ENCODE measurements at regions not wholly inside any gene's neighbourhood (a gene's known extent, or its start where the extent isn't known, plus 50 kb on each side); places are given as distances from the start of the nearest gene placed in this dataset.
"Not testable (repeated sequence)": the region's sequence is repeated elsewhere in the genome, so short reads cannot be mapped to it uniquely, and the experiment has no call there.

DNA sequence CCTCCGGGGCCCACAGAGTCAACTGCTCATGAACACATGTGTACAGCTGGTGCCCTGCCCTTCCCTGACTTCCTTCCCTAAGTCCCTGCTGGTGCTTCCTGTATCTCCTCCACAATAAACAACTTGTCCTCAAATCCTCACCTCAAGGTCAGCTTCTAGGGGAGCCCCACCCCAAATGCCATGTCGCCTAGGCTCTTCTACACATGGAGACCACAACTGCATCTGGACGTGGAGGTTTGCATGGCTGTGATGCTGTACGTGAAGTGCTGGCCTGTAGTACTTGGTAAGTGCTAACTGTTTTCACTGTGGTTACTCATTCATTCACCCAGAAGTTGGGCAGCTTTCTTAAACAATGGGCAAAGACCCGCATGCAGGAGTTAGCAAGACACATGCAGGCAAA is 359.5 kb downstream of the SHANK2 start:
- no peak for DNase-seq (ENCODE audit: low read depth in 2 of 2)

DNA sequence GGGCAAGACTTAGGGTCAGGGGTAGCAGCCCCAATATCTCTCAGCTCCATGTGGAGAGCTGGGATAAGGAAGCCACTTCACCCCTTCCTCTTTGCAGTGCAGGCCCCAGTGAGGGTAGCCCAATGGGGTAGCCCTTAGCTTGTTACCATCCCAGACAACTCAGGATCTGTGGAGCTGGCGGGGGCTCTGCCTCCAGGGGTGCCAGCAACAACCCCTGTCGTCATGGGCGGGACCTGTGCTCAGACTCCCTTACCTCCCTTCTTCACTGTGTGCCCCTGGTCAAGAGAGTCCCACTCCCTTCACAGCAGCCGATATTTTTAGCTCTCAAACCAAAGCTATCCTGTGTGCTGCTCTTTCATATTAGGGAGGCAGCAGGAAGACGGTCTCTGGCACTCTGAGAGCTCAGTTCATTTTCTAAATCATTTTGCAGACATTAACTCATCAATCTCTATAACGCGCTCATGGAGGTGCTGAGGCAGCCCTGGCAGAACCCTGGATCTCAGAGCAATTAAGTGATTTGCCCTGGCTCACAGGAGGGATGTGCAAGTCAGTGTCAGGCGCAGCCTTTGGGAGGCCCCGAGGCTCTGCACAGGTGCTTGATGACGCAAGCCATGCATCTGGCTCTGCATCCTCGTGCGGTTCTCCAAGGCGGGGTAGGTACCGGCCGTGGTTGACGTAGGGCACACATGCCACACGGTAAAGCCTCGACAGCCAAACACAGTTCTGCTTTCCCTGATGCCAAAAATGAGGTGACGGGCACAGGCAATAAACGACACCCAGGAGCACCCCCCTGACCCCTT is 357.6 kb downstream of the SHANK2 start:
- DNase-seq (ENCODE audit: low read depth in 2 of 2) = no peak

DNA sequence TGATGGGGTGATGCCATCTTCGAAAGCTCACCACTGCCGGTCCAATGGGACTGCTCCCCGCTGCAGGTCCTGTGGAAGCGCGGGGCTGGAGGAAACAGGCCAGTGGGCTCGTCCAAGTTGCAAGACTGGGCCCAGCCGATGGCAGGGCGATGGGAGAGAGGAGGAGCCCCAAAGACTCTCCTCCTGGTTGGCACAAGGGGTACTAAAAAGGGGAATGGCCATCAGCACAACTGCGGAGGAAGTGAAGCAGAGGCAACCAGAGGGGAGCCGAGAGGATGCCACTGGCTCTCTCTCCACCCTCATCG is 357.1 kb downstream of the SHANK2 start:
- no peak for DNase-seq (ENCODE audit: low read depth in 2 of 2)

DNA sequence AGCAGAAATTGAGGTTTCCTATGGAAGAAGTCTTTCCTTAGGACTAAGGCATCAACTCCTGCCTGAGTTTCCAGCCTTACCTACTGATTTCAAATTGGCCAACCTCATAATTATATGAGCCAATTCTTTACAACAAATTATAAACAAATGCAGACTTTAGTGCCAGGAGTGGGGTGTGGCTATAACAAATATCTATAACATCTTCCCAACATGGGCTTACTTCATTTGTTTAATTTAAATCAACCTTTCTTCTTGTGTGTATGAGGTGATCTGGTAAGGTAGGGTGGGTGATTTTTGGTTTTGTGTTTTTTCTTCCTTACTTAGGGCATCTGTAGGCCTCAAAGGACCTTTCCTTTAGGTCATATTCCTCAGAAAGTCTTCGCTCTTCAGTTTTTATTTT is 354.9 kb downstream of the SHANK2 start:
- DNase-seq (ENCODE audit: low read depth in 2 of 2) = no peak

DNA sequence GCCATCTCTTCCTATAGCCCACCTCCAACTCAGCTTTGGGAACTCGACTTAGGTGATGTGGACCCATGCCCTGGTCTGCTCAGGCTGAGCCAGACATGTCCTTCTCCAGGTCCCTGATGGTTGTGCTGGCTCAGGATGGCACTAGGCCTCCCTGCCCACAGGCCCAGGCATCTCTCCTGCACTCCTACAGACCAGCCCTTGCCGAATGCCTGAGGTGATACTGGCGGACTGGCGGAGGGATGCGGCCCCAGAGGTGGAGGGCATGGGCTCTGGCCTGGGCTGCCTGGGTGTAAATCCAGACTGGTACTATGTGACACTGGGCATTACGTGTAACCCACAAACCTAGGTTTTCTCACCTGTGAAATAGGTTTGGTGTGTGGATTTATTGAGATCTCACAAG is 352.8 kb downstream of the SHANK2 start:
- DNase-seq (ENCODE audit: low read depth in 2 of 2) = no peak

DNA sequence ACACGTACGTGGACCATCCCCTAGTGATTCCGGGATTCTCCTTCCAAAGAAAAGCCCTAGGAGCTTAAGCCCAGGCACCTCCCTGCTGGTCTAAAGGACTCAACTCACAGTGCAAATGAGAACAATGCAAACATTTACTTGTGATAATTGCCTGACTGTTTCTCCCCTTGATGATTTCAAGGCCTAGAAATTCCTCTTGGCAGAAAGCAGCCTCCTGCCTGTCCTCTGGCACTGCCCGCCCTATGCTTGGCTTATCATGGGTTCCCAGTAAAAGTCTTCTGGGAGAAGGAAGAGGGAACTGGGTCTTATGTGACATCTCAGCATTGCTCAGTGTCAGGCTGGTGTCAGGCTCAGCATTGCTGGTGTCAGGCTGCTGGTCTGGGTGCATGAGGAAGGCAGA is 351.8 kb downstream of the SHANK2 start:
- no peak for DNase-seq (ENCODE audit: low read depth in 2 of 2)

DNA sequence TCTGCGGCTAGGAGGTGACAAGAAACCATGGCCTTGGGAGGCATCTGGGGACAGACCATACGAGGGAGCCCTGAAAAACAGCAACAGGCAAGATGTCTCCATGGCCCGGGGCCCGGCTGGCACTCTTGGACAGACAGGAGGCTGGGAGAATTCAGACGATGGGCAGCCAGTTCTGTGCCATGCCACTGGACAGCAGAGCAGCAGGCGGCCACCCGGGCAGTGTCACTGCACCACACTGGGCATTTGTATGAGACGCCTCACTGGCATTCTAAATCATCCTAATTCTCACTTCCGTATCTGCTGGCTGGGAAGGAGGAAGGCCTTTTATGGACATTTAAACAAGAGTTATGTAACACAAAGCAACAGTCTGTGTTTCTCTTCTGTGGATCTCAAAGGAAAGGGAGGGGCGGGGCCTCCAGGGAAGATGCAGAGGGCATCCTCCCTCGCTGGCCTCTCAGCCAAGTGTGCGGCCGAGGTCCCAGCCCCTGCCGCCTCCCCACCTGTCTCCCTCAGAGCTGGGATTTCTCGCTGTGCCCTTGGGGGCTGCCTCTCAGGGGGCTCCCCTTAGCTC is 350.3 kb downstream of the SHANK2 start:
- no peak for DNase-seq (ENCODE audit: low read depth in 2 of 2)

DNA sequence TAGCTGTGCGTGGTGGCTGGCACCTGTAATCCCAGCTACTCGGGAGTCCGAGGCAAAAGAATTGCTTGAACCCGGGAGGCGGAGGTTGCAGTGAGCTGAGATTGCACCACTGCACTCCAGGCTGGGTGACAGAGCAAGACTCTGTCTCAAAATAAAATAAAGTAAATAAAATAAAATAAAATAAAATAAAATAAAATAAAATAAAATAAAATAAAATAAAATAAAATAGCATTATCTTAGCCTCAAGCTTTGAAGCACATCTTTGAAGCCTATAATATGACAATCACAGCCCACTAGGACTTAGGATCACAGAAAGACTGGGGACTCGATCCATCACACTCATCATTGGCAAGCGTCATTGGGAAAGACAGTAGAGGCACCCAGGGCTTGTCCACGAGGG is 349.1 kb downstream of the SHANK2 start:
- DNase-seq (ENCODE audit: low read depth in 2 of 2) = not testable (repeated sequence)

DNA sequence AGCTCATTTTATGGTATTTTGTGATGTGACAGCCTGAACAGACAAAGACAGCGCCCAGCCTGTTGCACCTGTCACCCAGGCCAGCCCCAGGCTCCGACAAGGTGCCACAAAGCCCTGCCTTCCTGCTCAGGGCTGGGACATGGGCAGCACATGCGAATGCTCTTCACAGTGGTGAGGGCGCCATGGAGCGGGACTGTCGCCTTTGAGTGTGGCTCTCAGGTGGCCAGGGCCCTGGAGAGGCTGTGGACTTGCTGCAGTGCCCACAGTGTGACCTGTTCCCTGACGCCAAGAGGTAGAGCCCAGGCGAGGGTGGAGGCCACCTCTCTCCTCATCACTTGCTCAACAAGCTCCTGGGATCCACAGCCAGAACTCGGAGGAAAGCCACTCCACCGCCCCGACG is 346.3 kb downstream of the SHANK2 start:
- no peak for DNase-seq (ENCODE audit: low read depth in 2 of 2)

DNA sequence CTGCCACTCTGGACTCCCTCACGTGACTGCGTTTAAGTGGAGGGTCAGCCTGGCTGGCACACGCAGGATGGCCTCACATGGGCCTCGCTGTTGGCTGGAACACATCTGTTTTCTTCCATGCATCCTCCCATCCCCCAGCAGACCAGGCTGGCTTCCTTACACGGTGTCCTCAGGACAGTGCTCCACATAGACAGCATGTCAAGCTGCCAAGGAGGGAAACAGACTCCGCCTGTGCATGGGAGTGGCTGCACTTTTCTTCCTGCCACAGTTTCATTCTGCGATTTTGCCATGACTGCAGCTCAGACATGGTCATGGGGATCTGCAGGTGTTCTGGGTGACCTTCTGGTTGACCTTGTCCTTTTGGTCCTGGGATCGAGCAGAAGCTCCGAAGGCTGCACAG is 344.2 kb downstream of the SHANK2 start:
- DNase-seq (ENCODE audit: low read depth in 2 of 2) = no peak

DNA sequence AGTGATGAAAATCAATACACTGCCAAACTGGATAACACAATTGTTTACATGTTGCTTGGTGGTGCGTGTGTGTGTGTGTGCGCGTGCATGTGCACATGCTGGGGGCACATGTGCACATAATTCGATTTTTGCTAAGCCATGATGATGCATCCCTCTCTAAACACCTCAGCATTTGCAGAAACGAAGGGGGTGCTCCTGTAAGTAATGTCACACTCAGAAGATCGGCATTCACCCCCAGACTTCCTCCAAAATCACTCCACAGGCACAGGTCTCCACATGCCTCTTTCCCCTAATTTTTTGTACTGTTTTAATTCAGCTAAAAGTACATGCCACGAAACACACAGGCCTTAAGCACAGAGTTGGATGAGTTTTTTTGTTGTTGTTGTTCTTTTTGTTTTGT is 341.5 kb downstream of the SHANK2 start:
- no peak for DNase-seq (ENCODE audit: low read depth in 2 of 2)

DNA sequence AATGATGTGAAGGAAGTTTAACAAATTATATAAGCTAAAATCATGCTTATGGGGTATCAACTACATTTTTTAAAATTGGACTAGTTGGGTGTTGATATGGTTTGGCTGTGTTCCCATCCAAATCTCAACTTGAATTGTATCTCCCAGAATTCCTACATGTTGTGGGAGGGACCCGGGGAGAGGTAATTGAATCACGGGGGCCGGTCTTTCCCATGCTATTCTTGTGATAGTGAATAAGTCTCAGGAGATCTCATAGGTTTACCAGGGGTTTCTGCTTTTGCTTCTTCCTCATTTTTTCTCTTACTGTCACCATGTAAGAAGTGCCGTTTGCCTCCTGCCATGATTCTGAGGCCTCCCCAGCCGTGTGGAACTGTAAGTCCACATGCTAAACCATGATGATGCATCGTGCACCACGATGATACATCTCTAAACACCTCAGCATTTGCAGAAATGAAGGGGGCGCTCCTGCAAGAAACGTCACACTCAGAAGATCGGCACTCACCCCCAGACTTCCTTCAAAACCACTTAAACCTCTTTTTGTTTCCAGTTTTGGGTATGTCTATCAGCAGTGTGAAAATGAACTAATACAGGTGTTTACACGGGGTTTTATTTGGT is 340.0 kb downstream of the SHANK2 start:
- DNase-seq (ENCODE audit: low read depth in 2 of 2) = no peak

DNA sequence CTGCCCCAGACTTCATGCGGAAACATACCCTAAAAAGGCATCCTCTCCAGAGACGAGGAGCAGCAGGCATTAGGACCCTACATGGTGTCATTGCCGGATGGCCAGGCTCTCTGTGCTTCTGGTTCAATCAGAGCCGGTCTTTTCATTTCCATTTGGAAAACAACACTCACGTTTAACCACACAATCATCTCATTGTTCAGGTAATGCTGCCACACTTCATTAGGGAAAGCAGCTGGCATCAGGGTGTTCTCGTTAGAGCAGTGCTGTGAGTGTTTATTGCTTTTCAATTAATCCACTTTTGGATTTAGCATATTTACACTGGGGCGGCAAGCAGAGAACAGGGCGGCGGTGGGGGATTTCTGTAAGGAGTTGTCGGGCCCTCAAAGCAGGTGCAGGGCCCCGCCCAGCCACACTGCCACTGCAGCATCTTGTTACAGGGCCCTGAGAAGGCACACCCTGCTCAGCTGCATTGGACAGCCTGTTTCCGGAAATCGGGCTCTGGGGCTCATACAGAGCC is 338.6 kb downstream of the SHANK2 start:
- no peak for DNase-seq (ENCODE audit: low read depth in 2 of 2)

DNA sequence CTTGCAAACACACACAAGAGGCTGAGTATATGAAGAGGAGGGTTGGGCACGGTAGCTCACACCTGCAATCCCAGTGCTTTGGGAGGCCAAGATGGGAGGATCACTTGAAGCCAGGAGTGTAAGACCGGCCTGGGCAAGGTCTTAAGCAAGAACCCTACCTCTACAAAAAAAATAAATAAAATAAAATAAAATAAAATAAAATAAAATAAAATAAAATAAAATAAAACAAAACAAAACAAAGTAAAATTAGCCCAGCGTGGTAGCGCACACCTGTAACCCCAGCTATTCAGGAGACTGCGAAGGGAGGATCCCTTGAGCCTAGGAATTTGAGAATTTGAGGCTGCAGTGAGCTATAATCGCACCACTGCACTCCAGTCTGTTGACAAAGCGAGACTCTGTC is 337.9 kb downstream of the SHANK2 start:
- DNase-seq (ENCODE audit: low read depth in 2 of 2) = no peak

DNA sequence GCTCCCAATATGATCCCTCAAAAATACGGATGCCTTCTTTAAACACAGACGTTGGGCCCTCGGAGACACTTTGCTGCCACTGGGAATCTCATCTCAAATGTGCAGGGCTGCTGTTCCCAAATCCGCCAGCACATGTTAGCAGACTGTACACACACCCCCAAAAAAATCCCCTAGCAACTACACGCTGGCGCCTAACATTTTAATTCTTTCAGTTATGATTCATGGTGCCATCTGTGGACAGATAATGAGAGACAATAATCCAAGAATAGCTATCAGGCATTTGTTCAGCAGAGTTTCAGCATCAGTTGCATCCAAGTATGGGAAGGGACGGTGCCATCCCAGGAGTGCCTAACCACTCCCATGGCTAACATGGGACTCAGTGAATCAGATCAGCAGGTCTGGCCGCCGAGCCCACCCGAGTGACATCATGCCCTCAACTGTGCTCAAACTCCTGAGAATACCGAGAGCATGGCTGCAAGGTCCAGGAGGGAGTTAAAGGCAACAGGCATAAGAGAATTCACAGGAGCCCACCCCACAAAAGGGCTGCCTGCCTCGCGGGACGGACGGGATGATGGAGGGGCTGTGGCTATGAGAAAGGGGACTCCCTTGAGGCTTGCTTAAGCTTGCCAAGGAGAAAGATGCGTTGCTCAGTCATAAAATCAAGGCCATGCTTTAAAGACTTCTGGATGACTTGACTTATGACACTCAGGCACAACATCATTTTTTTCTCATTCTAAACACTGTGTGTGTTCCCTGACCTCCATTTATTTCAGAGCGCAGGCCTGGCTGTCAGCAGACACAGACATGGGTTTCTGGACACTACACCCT is 337.0 kb downstream of the SHANK2 start:
- no peak for DNase-seq (ENCODE audit: low read depth in 2 of 2)

DNA sequence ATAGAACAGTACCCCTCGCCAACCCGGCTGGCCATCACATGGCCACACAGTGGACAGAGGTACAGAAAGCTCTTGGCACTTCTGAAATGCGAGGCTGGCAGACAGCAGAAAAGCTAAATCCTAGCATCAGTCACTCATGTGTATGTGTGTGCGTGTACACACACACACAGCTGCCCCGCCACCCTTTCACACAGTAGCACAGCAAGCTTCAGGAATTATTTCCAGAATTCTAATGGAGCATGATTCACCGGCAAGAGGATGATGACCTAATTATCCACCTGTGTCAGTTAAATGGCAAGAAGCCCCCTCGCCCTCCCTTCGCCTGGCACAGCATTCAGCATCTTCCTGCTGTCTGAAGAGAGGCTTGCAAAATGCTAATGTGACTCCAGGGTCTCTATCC is 336.0 kb downstream of the SHANK2 start:
- DNase-seq (ENCODE audit: low read depth in 2 of 2) = no peak

DNA sequence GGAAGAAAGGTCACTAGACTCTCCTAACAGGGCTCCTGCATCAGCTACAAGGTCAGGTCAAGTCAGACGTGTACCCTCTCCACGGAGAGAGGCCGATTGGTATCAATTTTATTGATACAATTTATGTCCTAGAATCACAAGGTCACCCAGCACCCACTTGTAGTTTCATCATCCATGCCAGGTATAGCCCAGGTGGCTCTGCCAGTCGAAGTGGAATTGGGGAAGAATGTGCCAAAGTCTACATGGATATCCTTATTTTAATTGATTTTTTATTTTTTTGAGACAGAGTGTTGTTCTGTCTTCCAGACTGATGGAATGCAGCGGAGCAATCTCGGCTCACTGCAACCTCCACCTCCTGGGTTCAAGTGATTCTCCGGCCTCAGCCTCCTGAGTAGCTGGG is 334.1 kb downstream of the SHANK2 start:
- DNase-seq (ENCODE audit: low read depth in 2 of 2) = no peak

DNA sequence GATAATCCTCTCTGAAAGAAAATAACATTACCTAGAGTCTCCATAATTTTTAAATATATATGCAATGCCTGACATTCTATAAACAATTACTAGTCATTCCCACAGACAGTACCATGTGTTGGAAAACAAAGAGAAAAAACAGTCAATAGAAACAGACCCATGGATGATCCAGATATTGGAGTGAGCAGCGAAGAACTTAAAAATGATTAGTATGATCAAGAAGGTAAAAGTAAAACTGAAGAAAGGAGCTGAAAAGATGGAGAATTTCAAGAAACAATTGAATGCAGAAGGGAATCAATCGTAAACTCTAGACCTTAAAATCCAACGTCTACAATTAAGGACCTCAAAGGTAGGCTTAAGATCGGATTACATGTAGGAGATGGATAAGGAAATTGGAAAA is 330.6 kb downstream of the SHANK2 start:
- DNase-seq (ENCODE audit: low read depth in 2 of 2) = no peak

DNA sequence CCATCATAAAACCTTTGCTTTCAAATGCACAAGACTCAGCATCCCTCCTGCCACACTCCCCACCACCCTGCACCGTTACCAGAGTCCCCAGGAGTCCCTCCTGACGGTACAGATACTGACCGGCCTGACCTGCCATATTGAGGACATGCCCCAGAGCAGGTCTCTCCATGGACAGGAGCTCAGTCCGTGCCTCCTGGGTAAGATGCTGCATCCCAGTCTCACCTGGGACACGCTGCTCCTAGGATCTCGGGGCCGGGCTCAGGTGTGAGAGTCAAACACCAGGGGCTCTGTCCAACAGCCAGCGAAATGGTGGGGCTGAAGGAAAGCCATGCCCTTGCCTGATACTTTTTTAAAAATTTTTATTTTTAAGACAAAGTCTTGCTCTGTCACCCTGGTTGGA is 328.3 kb downstream of the SHANK2 start:
- no peak for DNase-seq (ENCODE audit: low read depth in 2 of 2)

DNA sequence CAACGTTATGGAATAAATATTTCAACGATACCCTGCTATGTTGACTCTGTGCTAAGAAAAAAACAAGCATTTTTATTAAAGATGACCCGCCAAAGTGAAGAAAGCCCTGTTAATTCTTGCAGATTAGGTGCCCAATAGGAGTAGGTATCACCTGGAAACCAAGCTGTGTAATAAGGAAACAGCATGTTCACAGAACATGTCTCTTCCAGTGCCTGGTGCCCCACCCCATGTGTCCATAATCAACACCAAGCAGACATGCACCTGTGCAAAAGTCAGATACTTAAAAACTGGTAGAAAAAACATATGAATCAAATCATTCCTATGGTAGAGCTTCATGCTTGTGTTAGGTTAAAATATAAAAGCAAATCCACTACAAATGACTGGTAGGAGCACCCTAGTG is 327.1 kb downstream of the SHANK2 start:
- no peak for DNase-seq (ENCODE audit: low read depth in 2 of 2)

DNA sequence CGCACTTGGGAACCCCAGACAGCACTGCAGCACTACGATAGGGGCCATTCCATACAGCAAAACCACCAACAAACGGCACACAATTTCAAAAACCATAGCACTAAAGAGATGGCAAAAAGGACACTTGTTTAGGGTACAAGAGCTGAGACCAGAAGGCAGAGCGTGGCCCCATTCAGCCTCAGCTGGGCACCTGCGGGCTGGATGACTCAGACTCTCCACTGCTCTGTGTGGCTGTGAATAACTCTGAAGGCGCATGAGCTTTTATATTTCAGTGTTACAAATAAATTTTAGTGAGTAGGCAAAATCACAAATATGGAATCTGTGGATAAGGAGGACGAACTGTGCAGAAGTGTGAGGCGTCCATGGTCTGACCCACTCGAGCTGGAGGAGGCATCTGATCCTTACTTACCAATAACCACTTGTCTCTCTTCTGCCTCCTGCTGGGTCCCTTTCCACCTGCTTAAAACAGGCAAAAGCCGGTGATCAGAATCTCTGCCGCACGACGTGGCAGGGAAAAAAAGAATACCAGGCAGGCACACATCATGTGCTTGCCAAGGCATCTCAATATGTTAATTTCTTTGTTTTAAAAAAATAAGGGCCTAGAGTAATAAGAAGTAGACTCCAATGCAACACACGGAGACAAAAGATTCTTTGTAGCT is 325.7 kb downstream of the SHANK2 start:
- DNase-seq (ENCODE audit: low read depth in 2 of 2) = no peak

All from stimulated activated CD4-positive, alpha-beta T cell treated with anti-CD3 and anti-CD28 coated beads, Interleukin-15, amount 100 ng/mL, for 48 hours (primary cell).